B cell (primary cell): ENCODE measurements at regions not wholly inside any gene's neighbourhood (a gene's known extent, or its start where the extent isn't known, plus 50 kb on each side); places are given as distances from the start of the nearest gene placed in this dataset.

ENCODE experiments used
- ATAC-seq: fragments of 200-7000 bp; cut with Tn5 transposase; one replicate; pipeline ENCODE4 v1.10.0; 2021; ENCODE audit warnings: low read depth, mild to moderate bottlenecking, moderate number of reproducible peaks, moderate library complexity
- CTCF ChIA-PET: fragments of 350-600 bp; sonication (Branson Sonifier 250); formaldehyde crosslinking; loops from one replicate; lab custom pipeline; 2021; ENCODE audit warnings: antibody characterized with exemption, inconsistent platforms; lab: Charles Lee
- POLR2A ChIA-PET: fragments of 350-600 bp; sonication (Branson Sonifier 250); formaldehyde crosslinking; loops from one replicate; lab custom pipeline; 2021; ENCODE audit warnings: antibody characterized with exemption; lab: Charles Lee
- DNase-seq: peaks from one replicate; pipeline ENCODE4 v3.0.0; 2013
- H2AFZ ChIP-seq: 2 replicates; pipeline ENCODE4 v1.6.1; 2012; ENCODE audit warnings: mild to moderate bottlenecking, low read depth, low read length; ENCODE audit not compliant: insufficient read depth, poor library complexity, severe bottlenecking
- H3K27ac ChIP-seq, 2 donors: 1 replicate in 1 of 2; 2 replicates in 1 of 2; pipeline ENCODE4 v1.5.1; 2012 to 2013; ENCODE audit warnings: low read length in 2 of 2, mild to moderate bottlenecking in 2 of 2, moderate library complexity in 1 of 2
- H3K27me3 ChIP-seq, 4 experiments: fragments of 200-600 bp in 1 of 4; sonication (generic) in 1 of 4; replicated peaks in 1 of 4; 1 replicate in 2 of 4; 2 replicates in 2 of 4; pipeline versions ENCODE4 v1.6.1 to v1.7.0; 2013 to 2016; ENCODE audit warnings: low read length in 3 of 4, mild to moderate bottlenecking in 2 of 4, mixed read lengths in 1 of 4, moderate library complexity in 1 of 4; ENCODE audit not compliant: insufficient read depth in 4 of 4, control insufficient read depth in 3 of 4; ENCODE audit errors: control extremely low read depth in 1 of 4
- H3K36me3 ChIP-seq, 2 experiments: replicated peaks in 1 of 2; 1 replicate in 1 of 2; 2 replicates in 1 of 2; pipeline versions ENCODE4 v1.6.1 to v1.7.1; 2013; ENCODE audit warnings: low read length in 1 of 2; ENCODE audit not compliant: insufficient read depth in 2 of 2, control insufficient read depth in 1 of 2; ENCODE audit errors: control extremely low read depth in 1 of 2, extremely low read depth in 1 of 2
- H3K4me1 ChIP-seq, 2 donors: fragments of 200-600 bp in 1 of 2; sonication (generic) in 1 of 2; 1 replicate in 1 of 2; 2 replicates in 1 of 2; pipeline versions ENCODE4 v1.5.1 to v1.6.1; 2013 to 2017; ENCODE audit warnings: low read length in 2 of 2; ENCODE audit not compliant: control insufficient read depth in 2 of 2, insufficient read depth in 2 of 2
- H3K4me2 ChIP-seq: replicated peaks from 2 replicates; pipeline ENCODE3; 2012; ENCODE audit warnings: mild to moderate bottlenecking, low read depth, low read length; ENCODE audit not compliant: poor library complexity, severe bottlenecking
- H3K4me3 ChIP-seq, 5 experiments: fragments of 200-600 bp in 1 of 5; sonication (generic) in 1 of 5; 1 replicate in 3 of 5; 2 replicates in 2 of 5; pipeline versions ENCODE4 v1.5.1 to v1.7.0; 2011 to 2016; ENCODE audit warnings: low read length in 4 of 5, mild to moderate bottlenecking in 4 of 5, low read depth in 2 of 5, control low read depth in 1 of 5, moderate library complexity in 1 of 5; ENCODE audit not compliant: insufficient read depth in 1 of 5; ENCODE audit errors: control extremely low read depth in 1 of 5, extremely low read depth in 1 of 5
- H3K79me2 ChIP-seq: fragments of 200-600 bp; sonication (generic); one replicate; pipeline ENCODE4 v1.6.0; 2016; ENCODE audit warnings: low read length; ENCODE audit not compliant: control insufficient read depth, insufficient read depth
- H3K9ac ChIP-seq: fragments of 200-600 bp; sonication (generic); 2 replicates; pipeline ENCODE4 v1.6.1; 2017; ENCODE audit warnings: mild to moderate bottlenecking, low read length, moderate library complexity
- H3K9me3 ChIP-seq, 3 donors: one replicate each; pipeline versions ENCODE4 v1.6.1 to v1.7.1; 2013; ENCODE audit warnings: low read length in 2 of 3; ENCODE audit not compliant: control insufficient read depth in 2 of 3, insufficient read depth in 1 of 3; ENCODE audit errors: control extremely low read depth in 1 of 3
- H4K20me1 ChIP-seq: 2 replicates; pipeline ENCODE4 v1.6.0; 2012; ENCODE audit warnings: mild to moderate bottlenecking, low read length; ENCODE audit not compliant: insufficient read depth, control insufficient read depth, poor library complexity, severe bottlenecking
- H3K27ac Mint-ChIP-seq: one replicate; pipeline ENCODE4 v1.8.0; 2021; ENCODE audit warnings: mixed read lengths
- H3K27me3 Mint-ChIP-seq: one replicate; pipeline ENCODE4 v1.8.0; 2021; ENCODE audit warnings: mixed read lengths
- H3K4me1 Mint-ChIP-seq: one replicate; pipeline ENCODE4 v1.8.0; 2021; ENCODE audit warnings: mixed read lengths
- H3K4me3 Mint-ChIP-seq: one replicate; pipeline ENCODE4 v1.8.0; 2021; ENCODE audit warnings: mixed read lengths
- H3K9me3 Mint-ChIP-seq: one replicate; pipeline ENCODE4 v1.8.0; 2022; ENCODE audit warnings: mixed read lengths; ENCODE audit not compliant: insufficient read depth
- EZH2 ChIP-seq: IDR thresholded peaks from 2 replicates; pipeline ENCODE4 v1.6.1; 2012; ENCODE audit warnings: borderline replicate concordance, low read depth, mild to moderate bottlenecking, moderate library complexity, low read length; ENCODE audit not compliant: insufficient read depth, poor library complexity, severe bottlenecking
- WGBS: methylation state at CpG from one replicate; pipeline ENCODE4 v1.1.5; 2013; ENCODE audit warnings: missing lambda C conversion rate; ENCODE audit not compliant: insufficient coverage; 5-methylcytosine and 5-hydroxymethylcytosine counted together
- intact Hi-C: fragments of 100-400 bp; cut with micrococcal nuclease; formaldehyde crosslinking; loops from one replicate; pipeline ENCODE4 v1.10.0; 2022
- TF ChIP-seq, protein P1 (sequence below): fragments of 200-600 bp; IDR thresholded peaks from one replicate; pipeline ENCODE4 v1.8.0; 2022; ENCODE audit warnings: antibody characterized with exemption, mild to moderate bottlenecking

DNA sequence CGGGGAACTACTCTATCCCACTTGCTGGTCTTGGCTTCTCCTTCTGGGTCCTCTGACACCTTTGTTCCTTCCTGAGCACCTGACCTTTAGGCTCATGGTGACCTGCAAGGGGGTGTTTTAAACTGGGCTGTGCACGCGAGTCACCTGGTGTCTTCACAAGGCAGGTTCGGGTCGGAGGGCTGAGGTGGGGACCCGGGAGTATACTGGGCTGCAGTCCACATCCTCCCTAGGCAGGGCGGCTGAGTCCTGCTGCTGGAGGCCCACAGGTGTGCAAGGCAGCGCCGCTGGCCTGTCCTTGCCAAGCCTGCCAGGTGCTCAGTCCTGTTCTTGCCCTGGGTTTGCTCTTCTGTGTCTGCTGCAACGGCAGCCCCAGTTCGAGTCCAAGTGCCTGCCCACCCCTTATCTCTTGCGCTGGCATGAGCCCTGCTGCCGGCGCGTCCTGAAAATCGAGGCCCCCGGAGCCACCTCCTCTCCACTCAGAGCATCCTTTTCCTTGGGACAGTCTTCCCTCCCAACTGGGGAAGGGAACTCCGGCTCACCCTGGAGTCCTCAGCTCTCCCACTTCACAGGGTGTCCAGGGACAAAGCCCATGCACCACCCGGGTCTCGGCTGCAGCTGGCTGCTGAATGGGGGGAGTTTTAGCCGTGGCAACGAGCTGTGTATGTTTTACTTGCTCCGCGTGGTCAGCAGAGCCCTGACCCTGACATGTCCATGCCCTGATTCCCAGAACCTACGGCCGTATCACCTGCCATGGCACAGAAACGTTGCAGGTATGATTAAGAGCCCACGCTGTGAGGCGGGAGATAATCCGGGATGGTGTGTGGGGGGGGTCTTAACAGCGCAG, 193.5 kb downstream of the TEX29 start:
- Histone ChIP-seq H3K9ac (no peak overlapping the region), H3K4me2 (no peak overlapping the region), H3K79me2 (no peaks in the 10 kb centered on the region), H3K9me3 (no peaks in the 10 kb centered on the region), H3K27ac (no peak overlapping the region), H3K4me1 (no peaks in the 10 kb centered on the region), H4K20me1 (no peaks in the 10 kb centered on the region), H2AFZ (no peak overlapping the region), H3K4me3 (no peak overlapping the region), H3K36me3 (no peaks in the 10 kb centered on the region), H3K27me3 (no peaks in the 10 kb centered on the region)
- ATAC-seq (no peak), DNase-seq (no peak)
- Mint-ChIP-seq H3K27me3 (no peaks in the 10 kb centered on the region), H3K27ac (no peak overlapping the region), H3K4me3 (no peak overlapping the region), H3K4me1 (no peaks in the 10 kb centered on the region), H3K9me3 (no peaks in the 10 kb centered on the region)
- ChIA-PET CTCF (no interaction called here), POLR2A (no interaction called here)
- TF ChIP-seq, protein P1, sequence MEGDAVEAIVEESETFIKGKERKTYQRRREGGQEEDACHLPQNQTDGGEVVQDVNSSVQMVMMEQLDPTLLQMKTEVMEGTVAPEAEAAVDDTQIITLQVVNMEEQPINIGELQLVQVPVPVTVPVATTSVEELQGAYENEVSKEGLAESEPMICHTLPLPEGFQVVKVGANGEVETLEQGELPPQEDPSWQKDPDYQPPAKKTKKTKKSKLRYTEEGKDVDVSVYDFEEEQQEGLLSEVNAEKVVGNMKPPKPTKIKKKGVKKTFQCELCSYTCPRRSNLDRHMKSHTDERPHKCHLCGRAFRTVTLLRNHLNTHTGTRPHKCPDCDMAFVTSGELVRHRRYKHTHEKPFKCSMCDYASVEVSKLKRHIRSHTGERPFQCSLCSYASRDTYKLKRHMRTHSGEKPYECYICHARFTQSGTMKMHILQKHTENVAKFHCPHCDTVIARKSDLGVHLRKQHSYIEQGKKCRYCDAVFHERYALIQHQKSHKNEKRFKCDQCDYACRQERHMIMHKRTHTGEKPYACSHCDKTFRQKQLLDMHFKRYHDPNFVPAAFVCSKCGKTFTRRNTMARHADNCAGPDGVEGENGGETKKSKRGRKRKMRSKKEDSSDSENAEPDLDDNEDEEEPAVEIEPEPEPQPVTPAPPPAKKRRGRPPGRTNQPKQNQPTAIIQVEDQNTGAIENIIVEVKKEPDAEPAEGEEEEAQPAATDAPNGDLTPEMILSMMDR, result no peak
- no peak for TF ChIP-seq EZH2
- intact Hi-C loops, result no loop called here
- 90% methylated on average over 26 of the region's 31 CpGs for WGBS

DNA sequence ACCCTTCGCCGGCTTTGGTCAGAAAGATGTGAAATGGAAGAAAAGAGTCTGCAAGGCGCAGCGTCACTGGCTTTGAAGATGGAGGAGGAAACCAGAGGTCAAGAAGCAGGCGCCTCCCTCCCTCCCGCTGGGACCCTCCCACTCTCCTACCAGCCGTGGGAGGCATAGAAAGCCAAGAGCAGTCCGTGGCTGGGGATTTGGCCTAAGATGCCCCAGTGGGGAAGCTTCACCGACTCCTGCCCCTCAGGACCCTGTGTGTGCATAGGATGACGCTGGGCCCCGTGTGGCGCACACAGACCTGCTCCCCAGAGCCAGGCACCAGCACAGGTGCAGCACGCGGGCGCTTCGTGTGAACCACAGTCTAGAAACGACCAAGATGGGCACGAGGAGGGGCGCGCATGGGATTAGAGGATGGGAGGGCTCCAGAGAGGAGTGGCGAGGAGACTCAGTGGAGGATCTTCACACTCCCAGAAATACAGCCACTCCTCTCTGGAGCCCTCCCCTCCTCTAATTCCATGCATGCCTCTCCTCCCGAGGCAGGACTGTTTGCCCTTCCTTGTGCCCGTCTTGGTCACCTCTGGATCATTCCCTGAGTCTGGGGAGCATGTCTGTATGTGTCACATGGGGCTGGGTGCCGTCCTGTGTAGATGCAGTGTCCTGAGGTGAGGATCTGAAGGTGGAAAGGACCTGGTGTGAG, 194.3 kb downstream of the TEX29 start:
- H2AFZ ChIP-seq, result no peak overlapping the region
- WGBS, result 77% methylated on average over 19 of the region's 24 CpGs
- Mint-ChIP-seq H3K27ac (no peak overlapping the region), H3K4me3 (no peak overlapping the region), H3K4me1 (no peaks in the 10 kb centered on the region), H3K9me3 (no peaks in the 10 kb centered on the region), H3K27me3 (no peaks in the 10 kb centered on the region)
- ChIA-PET CTCF (no interaction called here), POLR2A (no interaction called here)
- H3K4me1 ChIP-seq, result no peaks in the 10 kb centered on the region
- H4K20me1 ChIP-seq, result no peaks in the 10 kb centered on the region
- no peak overlapping the region for H3K4me3 ChIP-seq
- H3K79me2 ChIP-seq, result no peaks in the 10 kb centered on the region
- H3K4me2 ChIP-seq, result no peak overlapping the region
- H3K36me3 ChIP-seq, result no peaks in the 10 kb centered on the region
- no peak overlapping the region for H3K9ac ChIP-seq
- DNase-seq (no peak), ATAC-seq (no peak)
- H3K27me3 ChIP-seq, result no peaks in the 10 kb centered on the region
- no peak overlapping the region for H3K27ac ChIP-seq
- intact Hi-C loops, result no loop called here
- TF ChIP-seq EZH2, result no peak
- TF ChIP-seq, protein P1, result no peak
- H3K9me3 ChIP-seq, result no peaks in the 10 kb centered on the region
